Gastrocnemius medialis (tissue), 4 donors: ENCODE measurements at regions not wholly inside any gene's neighbourhood (a gene's known extent, or its start where the extent isn't known, plus 50 kb on each side); places are given as distances from the start of the nearest gene placed in this dataset.

Experiments used
- CTCF ChIP-seq, 5 experiments: fragments of 450-650 bp in 3 of 5; fragments of 200-600 bp in 2 of 5; sonication (generic) in 2 of 5; IDR thresholded peaks in 4 of 5; conservative IDR thresholded peaks in 1 of 5; 1 replicate in 4 of 5; 2 replicates in 1 of 5; pipeline ENCODE4 v1.5.1; 2016 to 2019; ENCODE audit warnings: antibody characterized with exemption in 5 of 5, mild to moderate bottlenecking in 3 of 5, moderate library complexity in 3 of 5
- POLR2A ChIP-seq, 2 donors: fragments of 450-650 bp; IDR thresholded peaks; one replicate each; pipeline ENCODE4 v1.6.1; 2017; ENCODE audit warnings: antibody characterized with exemption in 2 of 2, mild to moderate bottlenecking in 2 of 2, moderate library complexity in 2 of 2

- TF ChIP-seq CTCF (IDR thresholded peaks at IDR 0.05 in 4 of 5, conservative IDR thresholded peaks at IDR 0.05 in 1 of 5) (no peak), POLR2A (IDR thresholded peaks at IDR 0.05) (no peak)
These were observed 123.6 kb downstream of the ZNF248 start for GRCh38 chr10:37733822-37734221.
